ENCODE measurements at regions not wholly inside any gene's neighbourhood (a gene's known extent, or its start where the extent isn't known, plus 50 kb on each side); places are given as distances from the start of the nearest gene placed in this dataset.

- TF ChIP-seq, protein P1, sequence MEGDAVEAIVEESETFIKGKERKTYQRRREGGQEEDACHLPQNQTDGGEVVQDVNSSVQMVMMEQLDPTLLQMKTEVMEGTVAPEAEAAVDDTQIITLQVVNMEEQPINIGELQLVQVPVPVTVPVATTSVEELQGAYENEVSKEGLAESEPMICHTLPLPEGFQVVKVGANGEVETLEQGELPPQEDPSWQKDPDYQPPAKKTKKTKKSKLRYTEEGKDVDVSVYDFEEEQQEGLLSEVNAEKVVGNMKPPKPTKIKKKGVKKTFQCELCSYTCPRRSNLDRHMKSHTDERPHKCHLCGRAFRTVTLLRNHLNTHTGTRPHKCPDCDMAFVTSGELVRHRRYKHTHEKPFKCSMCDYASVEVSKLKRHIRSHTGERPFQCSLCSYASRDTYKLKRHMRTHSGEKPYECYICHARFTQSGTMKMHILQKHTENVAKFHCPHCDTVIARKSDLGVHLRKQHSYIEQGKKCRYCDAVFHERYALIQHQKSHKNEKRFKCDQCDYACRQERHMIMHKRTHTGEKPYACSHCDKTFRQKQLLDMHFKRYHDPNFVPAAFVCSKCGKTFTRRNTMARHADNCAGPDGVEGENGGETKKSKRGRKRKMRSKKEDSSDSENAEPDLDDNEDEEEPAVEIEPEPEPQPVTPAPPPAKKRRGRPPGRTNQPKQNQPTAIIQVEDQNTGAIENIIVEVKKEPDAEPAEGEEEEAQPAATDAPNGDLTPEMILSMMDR (IDR thresholded peaks at IDR 0.05) = no peak
- no peak for TF ChIP-seq EP300 (IDR thresholded peaks at IDR 0.05)
- no peak for TF ChIP-seq POLR2AphosphoS5 (IDR thresholded peaks at IDR 0.05)
Measured at GRCh38 chr10:107579970-107580369, 415.5 kb upstream of the SORCS1 start.

Data from upper lobe of left lung (tissue), 4 donors.